Neuronal stem cell (in vitro differentiated cells): ENCODE measurements at regions not wholly inside any gene's neighbourhood (a gene's known extent, or its start where the extent isn't known, plus 50 kb on each side); places are given as distances from the start of the nearest gene placed in this dataset.

ENCODE experiments used
- DNase-seq: peaks from one replicate; pipeline ENCODE4 v3.0.0-alpha.2; 2013; ENCODE audit warnings: low spot score
- H2AFZ ChIP-seq: one replicate; pipeline ENCODE4 v1.6.1; 2013; ENCODE audit warnings: mild to moderate bottlenecking, low read length, inconsistent platforms
- H2AK5ac ChIP-seq: 2 replicates; pipeline ENCODE4 v1.6.1; 2013; ENCODE audit warnings: low read depth, mild to moderate bottlenecking, inconsistent platforms, low read length, moderate library complexity, mixed read lengths
- H2BK120ac ChIP-seq: 2 replicates; pipeline ENCODE4 v1.6.1; 2013; ENCODE audit warnings: low read depth, mild to moderate bottlenecking, inconsistent platforms, low read length, moderate library complexity, mixed read lengths
- H2BK12ac ChIP-seq: one replicate; pipeline ENCODE4 v1.6.1; 2013; ENCODE audit warnings: low read length, inconsistent platforms
- H2BK15ac ChIP-seq: 2 replicates; pipeline ENCODE4 v1.6.1; 2013; ENCODE audit warnings: mild to moderate bottlenecking, low read length, inconsistent platforms, mixed read lengths
- H2BK5ac ChIP-seq: one replicate; pipeline ENCODE4 v1.6.1; 2013; ENCODE audit warnings: inconsistent platforms, mild to moderate bottlenecking, low read length, moderate library complexity
- H3K14ac ChIP-seq: one replicate; pipeline ENCODE4 v1.6.1; 2013; ENCODE audit warnings: low read length, inconsistent platforms
- H3K18ac ChIP-seq: 2 replicates; pipeline ENCODE4 v1.6.1; 2013; ENCODE audit warnings: low read length, inconsistent platforms
- H3K23ac ChIP-seq: 2 replicates; pipeline ENCODE4 v1.6.1; 2013; ENCODE audit warnings: low read depth, mild to moderate bottlenecking, mixed read lengths, low read length, inconsistent platforms; ENCODE audit not compliant: poor library complexity
- H3K27ac ChIP-seq: replicated peaks from 3 replicates; pipeline ENCODE4 v1.5.1; 2013; ENCODE audit warnings: low read length, inconsistent platforms
- H3K27me3 ChIP-seq, 3 experiments: 2 replicates each; pipeline ENCODE4 v1.6.1; 2013; ENCODE audit warnings: low read length in 3 of 3, mild to moderate bottlenecking in 2 of 3, inconsistent platforms in 1 of 3, low read depth in 1 of 3, mixed read lengths in 1 of 3, moderate library complexity in 1 of 3; ENCODE audit not compliant: control insufficient read depth in 3 of 3, insufficient read depth in 3 of 3
- H3K36me3 ChIP-seq, 2 donors: replicated peaks in 1 of 2; 2 replicates each; pipeline ENCODE4 v1.6.1; 2013; ENCODE audit warnings: low read length in 2 of 2; ENCODE audit not compliant: control insufficient read depth in 2 of 2, insufficient read depth in 2 of 2
- H3K4ac ChIP-seq: 2 replicates; pipeline ENCODE4 v1.6.1; 2013; ENCODE audit warnings: inconsistent platforms, mild to moderate bottlenecking, low read length, moderate library complexity
- H3K4me1 ChIP-seq, 2 donors: 1 replicate in 1 of 2; 2 replicates in 1 of 2; pipeline ENCODE4 v1.6.1; 2013; ENCODE audit warnings: low read length in 2 of 2, low read depth in 1 of 2; ENCODE audit not compliant: control insufficient read depth in 2 of 2, insufficient read depth in 1 of 2
- H3K4me2 ChIP-seq: one replicate; pipeline ENCODE4 v1.6.1; 2013; ENCODE audit warnings: mild to moderate bottlenecking, low read length, inconsistent platforms; ENCODE audit not compliant: insufficient read depth, poor library complexity, severe bottlenecking
- H3K4me3 ChIP-seq, 2 donors: 2 replicates each; pipeline ENCODE4 v1.5.1; 2013; ENCODE audit warnings: low read length in 2 of 2, mild to moderate bottlenecking in 2 of 2, inconsistent platforms in 1 of 2, moderate library complexity in 1 of 2
- H3K79me1 ChIP-seq: one replicate; pipeline ENCODE4 v1.6.1; 2013; ENCODE audit warnings: low read depth, mild to moderate bottlenecking, inconsistent platforms, low read length, moderate library complexity
- H3K9ac ChIP-seq: one replicate; pipeline ENCODE4 v1.6.1; 2013; ENCODE audit warnings: mild to moderate bottlenecking, low read depth, low read length, inconsistent platforms; ENCODE audit not compliant: poor library complexity
- H3K9me3 ChIP-seq, 2 donors: replicated peaks in 1 of 2; 2 replicates each; pipeline versions ENCODE3 to v1.6.1; 2013; ENCODE audit warnings: low read length in 2 of 2, mild to moderate bottlenecking in 2 of 2, inconsistent platforms in 1 of 2, low read depth in 1 of 2, mixed read lengths in 1 of 2, moderate library complexity in 1 of 2; ENCODE audit not compliant: control insufficient read depth in 2 of 2, insufficient read depth in 1 of 2
- H4K8ac ChIP-seq: one replicate; pipeline ENCODE4 v1.6.1; 2013; ENCODE audit warnings: low read depth, mild to moderate bottlenecking, inconsistent platforms, low read length, moderate library complexity
- H4K91ac ChIP-seq: one replicate; pipeline ENCODE4 v1.6.1; 2013; ENCODE audit warnings: low read length, low read depth, mild to moderate bottlenecking, inconsistent platforms; ENCODE audit not compliant: poor library complexity
- WGBS, 2 donors: extraction: QIAGEN DNeasy Blood & Tissue Kit; methylation state at CpG; one replicate each; pipeline ENCODE4 v1.1.7; 2013; ENCODE audit warnings: missing lambda C conversion rate in 2 of 2, mixed read lengths in 1 of 2; ENCODE audit not compliant: insufficient read length in 2 of 2, insufficient replicate concordance in 1 of 2; ENCODE audit errors: extremely low coverage in 2 of 2; 5-methylcytosine and 5-hydroxymethylcytosine counted together

- Histone ChIP-seq H2AK5ac (no peak overlapping the region), H3K4ac (no peak overlapping the region), H3K4me2 (no peak overlapping the region), H4K91ac (no peak overlapping the region), H3K18ac (no peak overlapping the region), H3K9ac (no peak overlapping the region), H3K27ac (no peak overlapping the region), H3K14ac (no peak overlapping the region), H3K36me3 (no peaks in the 10 kb centered on the region), H2AFZ (no peak overlapping the region), H2BK5ac (no peak overlapping the region), H2BK12ac (no peak overlapping the region), H3K4me1 (no peaks in the 10 kb centered on the region), H3K27me3 (no peaks in the 10 kb centered on the region), H3K79me1 (no peaks in the 10 kb centered on the region), H2BK120ac (no peak overlapping the region), H3K4me3 (no peak overlapping the region), H3K9me3 (peaks cover 4 to 9% of the 10 kb centered on the region in 2 donors), H4K8ac (no peak overlapping the region), H2BK15ac (no peak overlapping the region), H3K23ac (no peak overlapping the region)
- no peak for DNase-seq
- whole genome bisulfite sequencing, 2 donors = no CpG with 5 or more reads among the region's 2 CpGs
Measured at GRCh38 chr4:12041828-12042227, 613.1 kb upstream of the HS3ST1 start.

GRCh38 chr4:12036450-12036849 lies 607.8 kb upstream of the HS3ST1 start:
- H3K9me3 ChIP-seq = peaks cover 4 to 9% of the 10 kb centered on the region in 2 donors
- no peaks in the 10 kb centered on the region for H3K27me3 ChIP-seq
- no peak overlapping the region for H2AFZ ChIP-seq
- no peak overlapping the region for H3K14ac ChIP-seq
- DNase-seq = no peak
- no peak overlapping the region for H4K8ac ChIP-seq
- H3K36me3 ChIP-seq = no peaks in the 10 kb centered on the region
- no peak overlapping the region for H3K18ac ChIP-seq
- H3K4me1 ChIP-seq = peaks cover 0 to 2% of the 10 kb centered on the region in 2 donors
- no peak overlapping the region for H3K4me2 ChIP-seq
- no peak overlapping the region for H3K23ac ChIP-seq
- H3K27ac ChIP-seq = no peak overlapping the region
- H2AK5ac ChIP-seq = no peak overlapping the region
- H3K4ac ChIP-seq = no peak overlapping the region
- H2BK12ac ChIP-seq = no peak overlapping the region
- H3K4me3 ChIP-seq = no peak overlapping the region
- H2BK120ac ChIP-seq = no peak overlapping the region
- H2BK5ac ChIP-seq = no peak overlapping the region
- no CpG with 5 or more reads among the region's 3 CpGs for WGBS, 2 donors
- H2BK15ac ChIP-seq = no peak overlapping the region
- no peak overlapping the region for H4K91ac ChIP-seq
- H3K79me1 ChIP-seq = no peaks in the 10 kb centered on the region
- no peak overlapping the region for H3K9ac ChIP-seq

- H3K14ac ChIP-seq = no peak overlapping the region
- H2BK12ac ChIP-seq = no peak overlapping the region
- no peaks in the 10 kb centered on the region for H3K4me1 ChIP-seq
- no peak overlapping the region for H3K18ac ChIP-seq
- no peaks in the 10 kb centered on the region for H3K36me3 ChIP-seq
- H3K4ac ChIP-seq = no peak overlapping the region
- no peak overlapping the region for H3K4me3 ChIP-seq
- H3K79me1 ChIP-seq = no peaks in the 10 kb centered on the region
- H2AK5ac ChIP-seq = no peak overlapping the region
- H3K4me2 ChIP-seq = no peak overlapping the region
- no peak overlapping the region for H3K23ac ChIP-seq
- no peak overlapping the region for H4K91ac ChIP-seq
- no peak for DNase-seq
- no peak overlapping the region for H3K27ac ChIP-seq
- no peak overlapping the region for H3K9ac ChIP-seq
- no peak overlapping the region for H4K8ac ChIP-seq
- WGBS, 2 donors = no CpG with 5 or more reads among the region's 5 CpGs
- H3K9me3 ChIP-seq = no peaks in the 10 kb centered on the region
- no peak overlapping the region for H2BK120ac ChIP-seq
- no peaks in the 10 kb centered on the region for H3K27me3 ChIP-seq
- H2BK15ac ChIP-seq = no peak overlapping the region
- no peak overlapping the region for H2BK5ac ChIP-seq
- H2AFZ ChIP-seq = no peak overlapping the region
Measured at GRCh38 chr4:12028258-12028657, 599.6 kb upstream of the HS3ST1 start.

- Histone ChIP-seq H2AFZ (no peak overlapping the region), H3K27ac (no peak overlapping the region), H3K9me3 (no peaks in the 10 kb centered on the region), H2AK5ac (no peak overlapping the region), H3K14ac (no peak overlapping the region), H3K4ac (no peak overlapping the region), H3K9ac (no peak overlapping the region), H2BK12ac (no peak overlapping the region), H3K4me3 (no peak overlapping the region), H4K91ac (no peak overlapping the region), H3K4me2 (no peak overlapping the region), H4K8ac (no peak overlapping the region), H3K4me1 (no peaks in the 10 kb centered on the region), H3K18ac (no peak overlapping the region), H2BK120ac (no peak overlapping the region), H3K27me3 (no peaks in the 10 kb centered on the region), H2BK5ac (no peak overlapping the region), H2BK15ac (no peak overlapping the region), H3K79me1 (no peaks in the 10 kb centered on the region), H3K36me3 (no peaks in the 10 kb centered on the region), H3K23ac (no peak overlapping the region)
- DNase-seq = no peak
- no CpG with 5 or more reads among the region's 2 CpGs for WGBS, 2 donors
Measured at GRCh38 chr4:12022409-12022808, 593.7 kb upstream of the HS3ST1 start.
